Activated CD8-positive, alpha-beta memory T cell treated with anti-CD3 and anti-CD28 coated beads for 36 hours (primary cell): ENCODE measurements at regions not wholly inside any gene's neighbourhood (a gene's known extent, or its start where the extent isn't known, plus 50 kb on each side); places are given as distances from the start of the nearest gene placed in this dataset.
"Not testable (repeated sequence)": the region's sequence is repeated elsewhere in the genome, so short reads cannot be mapped to it uniquely, and the experiment has no call there.

Source experiments
- CTCF ChIA-PET: fragments of 350-600 bp; sonication (Branson Sonifier 250); formaldehyde crosslinking; loops from one replicate; lab custom pipeline; 2021; ENCODE audit warnings: antibody characterized with exemption; lab: Charles Lee
- POLR2A ChIA-PET: fragments of 350-600 bp; sonication (Branson Sonifier 250); formaldehyde crosslinking; loops from one replicate; lab custom pipeline; 2021; ENCODE audit warnings: antibody characterized with exemption; lab: Charles Lee

- CTCF ChIA-PET = no interaction called here
- POLR2A ChIA-PET = no interaction called here
Measured at GRCh38 chr1:43021547-43022474, 63.1 kb upstream of the SLC2A1 start.

- ChIA-PET CTCF (no interaction called here), POLR2A (no interaction called here)
Measured at GRCh38 chr1:43019226-43019625, 60.6 kb upstream of the SLC2A1 start.

GRCh38 chr1:43018121-43018520 is 59.5 kb upstream of the SLC2A1 start:
- ChIA-PET POLR2A (no interaction called here), CTCF (interaction anchor here (0.5 kb wide), 1 partner anchor 308 kb away, joined by 5 read pairs; no protein-coding TSS in a partner anchor)

GRCh38 chr1:43015269-43015668 is 56.6 kb upstream of the SLC2A1 start:
- ChIA-PET POLR2A (no interaction called here), CTCF (no interaction called here)

- CTCF ChIA-PET, POLR2A ChIA-PET: not testable (repeated sequence)
Measured at GRCh38 chr1:43014579-43014978, 55.9 kb upstream of the SLC2A1 start.

GRCh38 chr1:43011020-43011419 is 52.4 kb upstream of the SLC2A1 start:
- POLR2A ChIA-PET = no interaction called here

GRCh38 chr1:43009274-43009673 is 50.6 kb upstream of the SLC2A1 start:
- POLR2A ChIA-PET = no interaction called here
- CTCF ChIA-PET = no interaction called here

More at GRCh38 chr1:43011020-43011419, 52.4 kb upstream of the SLC2A1 start:
- CTCF ChIA-PET = no interaction called here

- POLR2A ChIA-PET = no interaction called here
- CTCF ChIA-PET = no interaction called here
Measured at GRCh38 chr1:43008115-43009060, 49.7 kb upstream of the SLC2A1 start.
